ENCODE measurements at regions not wholly inside any gene's neighbourhood (a gene's known extent, or its start where the extent isn't known, plus 50 kb on each side); places are given as distances from the start of the nearest gene placed in this dataset.

- no peak for TF ChIP-seq EZH2 (IDR thresholded peaks at IDR 0.05; ENCODE audit: insufficient read depth, low read length)
- no peak for TF ChIP-seq CTCF (IDR thresholded peaks at IDR 0.05; ENCODE audit: insufficient read depth, low read depth, low read length)
Measured at GRCh38 chr3:168889666-168890065, 773.8 kb downstream of the MECOM start.
